ENCODE measurements at regions not wholly inside any gene's neighbourhood (a gene's known extent, or its start where the extent isn't known, plus 50 kb on each side); places are given as distances from the start of the nearest gene placed in this dataset.

- TF ChIP-seq POLR2A (IDR thresholded peaks at IDR 0.05; ENCODE audit: low read depth, low read length) (no peak), POLR2AphosphoS5 (IDR thresholded peaks at IDR 0.05; ENCODE audit: low read depth, low read length) (no peak)
These were observed 152.4 kb upstream of the DPH6 start for GRCh38 chr15:35698331-35698730.
